ENCODE measurements at regions not wholly inside any gene's neighbourhood (a gene's known extent, or its start where the extent isn't known, plus 50 kb on each side); places are given as distances from the start of the nearest gene placed in this dataset.
A peak's percentile ranks its signal among the peaks of the same experiment; 100 is the strongest.

DNA sequence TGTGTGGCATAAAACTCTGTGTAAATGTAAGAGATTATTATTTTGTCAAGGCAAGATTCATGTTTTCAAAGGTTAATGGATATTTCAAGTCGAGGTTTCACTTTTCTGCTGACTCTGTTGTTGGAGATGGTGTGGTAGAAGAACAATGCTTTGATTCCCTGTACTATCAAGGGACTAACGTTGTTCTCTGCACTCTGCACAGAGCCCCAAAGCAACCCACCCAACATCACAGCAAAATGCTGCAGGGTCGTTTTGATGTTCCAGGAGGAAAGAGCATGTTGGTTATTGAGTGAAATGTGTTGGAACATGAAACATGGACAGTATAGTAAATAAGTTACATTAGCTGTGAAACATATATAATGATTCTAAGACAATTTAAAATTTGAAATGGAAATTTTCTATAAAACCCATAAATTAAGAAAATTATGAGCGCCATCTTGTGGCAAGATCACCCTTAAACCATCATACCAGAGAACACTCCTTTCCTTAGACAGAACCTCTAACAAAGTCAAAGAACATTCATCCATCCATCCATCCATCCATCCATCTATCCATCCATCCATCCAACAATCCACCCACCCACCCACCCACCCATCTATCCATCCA is 164.4 kb upstream of the ZBED5 start:
- WGBS, 2 donors = 27% methylated on average over 4 of the region's 4 CpGs
- H3K9ac ChIP-seq (ENCODE audit: insufficient read depth in 1 of 2, low read length in 2 of 2) = no peak overlapping the region
- H3K4me1 ChIP-seq (ENCODE audit: control insufficient read depth in 5 of 5, insufficient read depth in 5 of 5, low read length in 5 of 5) = no peaks in the 10 kb centered on the region
- TF ChIP-seq, protein P1, sequence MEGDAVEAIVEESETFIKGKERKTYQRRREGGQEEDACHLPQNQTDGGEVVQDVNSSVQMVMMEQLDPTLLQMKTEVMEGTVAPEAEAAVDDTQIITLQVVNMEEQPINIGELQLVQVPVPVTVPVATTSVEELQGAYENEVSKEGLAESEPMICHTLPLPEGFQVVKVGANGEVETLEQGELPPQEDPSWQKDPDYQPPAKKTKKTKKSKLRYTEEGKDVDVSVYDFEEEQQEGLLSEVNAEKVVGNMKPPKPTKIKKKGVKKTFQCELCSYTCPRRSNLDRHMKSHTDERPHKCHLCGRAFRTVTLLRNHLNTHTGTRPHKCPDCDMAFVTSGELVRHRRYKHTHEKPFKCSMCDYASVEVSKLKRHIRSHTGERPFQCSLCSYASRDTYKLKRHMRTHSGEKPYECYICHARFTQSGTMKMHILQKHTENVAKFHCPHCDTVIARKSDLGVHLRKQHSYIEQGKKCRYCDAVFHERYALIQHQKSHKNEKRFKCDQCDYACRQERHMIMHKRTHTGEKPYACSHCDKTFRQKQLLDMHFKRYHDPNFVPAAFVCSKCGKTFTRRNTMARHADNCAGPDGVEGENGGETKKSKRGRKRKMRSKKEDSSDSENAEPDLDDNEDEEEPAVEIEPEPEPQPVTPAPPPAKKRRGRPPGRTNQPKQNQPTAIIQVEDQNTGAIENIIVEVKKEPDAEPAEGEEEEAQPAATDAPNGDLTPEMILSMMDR (IDR thresholded peaks at IDR 0.05; ENCODE audit: control extremely low read depth, extremely low read depth) = peak; percentile 11
- no peak overlapping the region for H3K4me3 ChIP-seq
- ATAC-seq (ENCODE audit: insufficient read depth, low FRiP score) (peak; percentile 68), DNase-seq (peak in 2 of 3 donors; percentile 52 to 69)
- H3K27ac ChIP-seq (ENCODE audit: low read depth in 1 of 2, low read length in 1 of 2) = no peak overlapping the region
- H3K36me3 ChIP-seq (ENCODE audit: control insufficient read depth in 4 of 4, insufficient read depth in 4 of 4, low read length in 4 of 4) = no peaks in the 10 kb centered on the region
- H3K27me3 ChIP-seq (ENCODE audit: control insufficient read depth in 3 of 3, insufficient read depth in 3 of 3, low read length in 2 of 3) = no peaks in the 10 kb centered on the region
- H3K9me3 ChIP-seq (ENCODE audit: control insufficient read depth in 4 of 4, insufficient read depth in 3 of 4, low read length in 3 of 4) = no peaks in the 10 kb centered on the region

DNA sequence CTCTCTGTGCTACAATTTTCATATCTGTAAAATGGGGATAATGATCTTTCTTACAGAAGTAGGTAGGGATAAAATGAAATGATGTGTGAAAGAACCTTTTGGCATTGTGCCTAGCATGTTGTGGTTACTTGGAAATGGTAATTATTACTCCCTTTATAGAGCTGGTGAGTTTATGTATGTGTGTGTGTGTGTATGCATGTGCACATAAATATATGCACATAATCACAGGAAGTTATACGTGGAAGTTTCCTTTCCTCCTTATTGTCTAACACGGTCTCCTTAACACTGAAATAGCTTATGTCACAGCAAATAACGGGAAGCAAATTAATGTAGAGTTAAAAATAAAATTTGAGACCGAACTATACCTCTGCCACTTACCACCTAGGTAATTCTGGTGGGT is 163.7 kb upstream of the ZBED5 start:
- Histone ChIP-seq H3K4me3 (no peak overlapping the region), H3K4me1 (ENCODE audit: control insufficient read depth in 5 of 5, insufficient read depth in 5 of 5, low read length in 5 of 5) (no peaks in the 10 kb centered on the region), H3K36me3 (ENCODE audit: control insufficient read depth in 4 of 4, insufficient read depth in 4 of 4, low read length in 4 of 4) (no peaks in the 10 kb centered on the region), H3K9ac (ENCODE audit: insufficient read depth in 1 of 2, low read length in 2 of 2) (no peak overlapping the region), H3K27ac (ENCODE audit: low read depth in 1 of 2, low read length in 1 of 2) (no peak overlapping the region), H3K27me3 (ENCODE audit: control insufficient read depth in 3 of 3, insufficient read depth in 3 of 3, low read length in 2 of 3) (no peaks in the 10 kb centered on the region), H3K9me3 (ENCODE audit: control insufficient read depth in 4 of 4, insufficient read depth in 3 of 4, low read length in 3 of 4) (no peaks in the 10 kb centered on the region)
- WGBS, 2 donors = 36 to 50% methylated on average over 4 of the region's 4 CpGs
- TF ChIP-seq, protein P1 (IDR thresholded peaks at IDR 0.05; ENCODE audit: control extremely low read depth, extremely low read depth) = no peak
- ATAC-seq (ENCODE audit: insufficient read depth, low FRiP score) = no peak
- no peak for DNase-seq

DNA sequence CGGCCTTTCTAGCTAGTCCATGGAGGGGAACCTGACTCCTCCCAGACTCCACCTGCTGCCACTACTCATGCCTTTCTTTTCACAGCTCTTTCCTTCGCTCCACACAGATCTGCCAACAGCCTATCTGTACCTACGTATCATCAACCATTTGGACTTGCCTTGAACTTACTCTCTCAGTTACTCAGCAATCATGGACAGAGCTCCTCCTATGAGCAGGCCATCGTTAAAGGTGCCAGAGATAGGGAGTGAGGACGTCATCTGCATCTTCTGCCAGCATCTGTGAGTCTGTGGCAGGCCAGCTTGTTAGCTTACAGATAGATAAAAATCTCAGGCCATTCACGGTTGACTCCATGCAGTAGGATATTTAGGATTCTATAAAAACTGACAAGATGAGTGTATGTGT is 162.9 kb upstream of the ZBED5 start:
- WGBS, 2 donors = 68 to 73% methylated on average over 6 of the region's 6 CpGs
- H3K36me3 ChIP-seq (ENCODE audit: control insufficient read depth in 4 of 4, insufficient read depth in 4 of 4, low read length in 4 of 4) = no peaks in the 10 kb centered on the region
- no peaks in the 10 kb centered on the region for H3K4me1 ChIP-seq (ENCODE audit: control insufficient read depth in 5 of 5, insufficient read depth in 5 of 5, low read length in 5 of 5)
- no peak overlapping the region for H3K9ac ChIP-seq (ENCODE audit: insufficient read depth in 1 of 2, low read length in 2 of 2)
- H3K27ac ChIP-seq (ENCODE audit: low read depth in 1 of 2, low read length in 1 of 2) = no peak overlapping the region
- H3K4me3 ChIP-seq = no peak overlapping the region
- no peaks in the 10 kb centered on the region for H3K9me3 ChIP-seq (ENCODE audit: control insufficient read depth in 4 of 4, insufficient read depth in 3 of 4, low read length in 3 of 4)
- ATAC-seq (ENCODE audit: insufficient read depth, low FRiP score) = no peak
- no peak for DNase-seq
- TF ChIP-seq, protein P1 (IDR thresholded peaks at IDR 0.05; ENCODE audit: control extremely low read depth, extremely low read depth) = no peak
- H3K27me3 ChIP-seq (ENCODE audit: control insufficient read depth in 3 of 3, insufficient read depth in 3 of 3, low read length in 2 of 3) = no peaks in the 10 kb centered on the region

DNA sequence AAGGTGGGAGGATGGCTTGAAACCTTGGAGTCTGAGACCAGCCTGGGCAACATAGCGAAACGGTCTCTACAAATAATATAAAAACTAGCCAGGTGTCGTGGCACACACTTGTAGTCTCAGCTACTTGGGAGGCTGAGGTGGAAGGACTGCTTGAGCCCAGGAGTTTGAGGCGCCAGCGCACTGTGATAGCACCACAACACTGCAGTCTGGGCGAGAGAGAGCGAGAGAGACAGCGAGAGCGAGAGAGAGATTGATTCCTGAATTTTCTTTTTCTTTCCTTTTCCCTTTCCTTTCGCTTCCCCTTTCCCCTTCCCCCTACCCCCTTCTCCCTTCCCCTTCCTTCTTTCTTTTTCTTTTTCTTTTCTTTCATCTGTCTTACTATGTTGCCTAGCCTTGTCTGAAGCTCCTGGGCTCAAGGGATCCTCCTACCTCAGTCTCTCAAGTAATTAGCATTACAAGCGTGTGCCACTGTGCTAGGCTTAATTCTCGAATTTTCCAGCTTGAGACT is 162.4 kb upstream of the ZBED5 start:
- Histone ChIP-seq H3K27ac (ENCODE audit: low read depth in 1 of 2, low read length in 1 of 2) (no peak overlapping the region), H3K4me1 (ENCODE audit: control insufficient read depth in 5 of 5, insufficient read depth in 5 of 5, low read length in 5 of 5) (no peaks in the 10 kb centered on the region), H3K4me3 (no peak overlapping the region), H3K9ac (ENCODE audit: insufficient read depth in 1 of 2, low read length in 2 of 2) (no peak overlapping the region), H3K36me3 (ENCODE audit: control insufficient read depth in 4 of 4, insufficient read depth in 4 of 4, low read length in 4 of 4) (no peaks in the 10 kb centered on the region), H3K9me3 (ENCODE audit: control insufficient read depth in 4 of 4, insufficient read depth in 3 of 4, low read length in 3 of 4) (no peaks in the 10 kb centered on the region), H3K27me3 (ENCODE audit: control insufficient read depth in 3 of 3, insufficient read depth in 3 of 3, low read length in 2 of 3) (no peaks in the 10 kb centered on the region)
- WGBS, 2 donors = 90 to 94% methylated on average over 12 of the region's 12 CpGs
- ATAC-seq (ENCODE audit: insufficient read depth, low FRiP score) (no peak), DNase-seq (no peak)
- TF ChIP-seq, protein P1 (IDR thresholded peaks at IDR 0.05; ENCODE audit: control extremely low read depth, extremely low read depth) = no peak

Measured in lung (tissue), 11 donors.